NB4 (cell line): ENCODE measurements at regions not wholly inside any gene's neighbourhood (a gene's known extent, or its start where the extent isn't known, plus 50 kb on each side); places are given as distances from the start of the nearest gene placed in this dataset.

Experiments
- MYC ChIP-seq: IDR thresholded peaks from 2 replicates; pipeline ENCODE4 v1.6.1; 2011; ENCODE audit warnings: low read depth, low read length
- POLR2A ChIP-seq: IDR thresholded peaks from 2 replicates; pipeline ENCODE4 v1.6.1; 2011; ENCODE audit warnings: mild to moderate bottlenecking; ENCODE audit not compliant: insufficient read length; ENCODE audit errors: extremely low read depth
- TF ChIP-seq, protein P1 (sequence below): IDR thresholded peaks from one replicate; pipeline ENCODE4 v1.5.1; 2012; ENCODE audit warnings: low read depth, low read length
- TF ChIP-seq, protein P2 (sequence below): IDR thresholded peaks from 2 replicates; pipeline ENCODE4 v1.6.1; 2011; ENCODE audit warnings: low read depth, low read length

DNA sequence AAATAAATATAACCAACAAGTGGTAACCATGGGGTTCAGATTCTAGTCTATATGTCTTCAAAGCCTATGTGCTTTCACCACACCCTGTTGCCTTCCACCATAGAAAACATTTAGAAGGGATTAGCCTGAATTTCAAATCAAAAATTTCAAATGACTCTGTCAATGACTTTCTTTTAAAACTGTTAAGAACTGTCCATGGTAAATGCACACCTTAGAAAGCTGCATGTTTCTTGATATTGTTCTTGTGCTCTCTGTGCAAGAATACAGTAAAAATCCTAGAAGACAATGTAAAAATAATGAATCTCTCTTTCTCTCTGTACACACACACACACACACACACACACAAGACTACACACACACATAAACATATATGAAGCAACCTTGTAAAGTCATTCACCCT lies 74.6 kb upstream of the EXOC1L start:
- TF ChIP-seq, protein P1, sequence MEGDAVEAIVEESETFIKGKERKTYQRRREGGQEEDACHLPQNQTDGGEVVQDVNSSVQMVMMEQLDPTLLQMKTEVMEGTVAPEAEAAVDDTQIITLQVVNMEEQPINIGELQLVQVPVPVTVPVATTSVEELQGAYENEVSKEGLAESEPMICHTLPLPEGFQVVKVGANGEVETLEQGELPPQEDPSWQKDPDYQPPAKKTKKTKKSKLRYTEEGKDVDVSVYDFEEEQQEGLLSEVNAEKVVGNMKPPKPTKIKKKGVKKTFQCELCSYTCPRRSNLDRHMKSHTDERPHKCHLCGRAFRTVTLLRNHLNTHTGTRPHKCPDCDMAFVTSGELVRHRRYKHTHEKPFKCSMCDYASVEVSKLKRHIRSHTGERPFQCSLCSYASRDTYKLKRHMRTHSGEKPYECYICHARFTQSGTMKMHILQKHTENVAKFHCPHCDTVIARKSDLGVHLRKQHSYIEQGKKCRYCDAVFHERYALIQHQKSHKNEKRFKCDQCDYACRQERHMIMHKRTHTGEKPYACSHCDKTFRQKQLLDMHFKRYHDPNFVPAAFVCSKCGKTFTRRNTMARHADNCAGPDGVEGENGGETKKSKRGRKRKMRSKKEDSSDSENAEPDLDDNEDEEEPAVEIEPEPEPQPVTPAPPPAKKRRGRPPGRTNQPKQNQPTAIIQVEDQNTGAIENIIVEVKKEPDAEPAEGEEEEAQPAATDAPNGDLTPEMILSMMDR: no peak
- no peak for TF ChIP-seq POLR2A
- TF ChIP-seq, protein P2, sequence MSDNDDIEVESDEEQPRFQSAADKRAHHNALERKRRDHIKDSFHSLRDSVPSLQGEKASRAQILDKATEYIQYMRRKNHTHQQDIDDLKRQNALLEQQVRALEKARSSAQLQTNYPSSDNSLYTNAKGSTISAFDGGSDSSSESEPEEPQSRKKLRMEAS: no peak
- TF ChIP-seq MYC: no peak
